ENCODE measurements at regions not wholly inside any gene's neighbourhood (a gene's known extent, or its start where the extent isn't known, plus 50 kb on each side); places are given as distances from the start of the nearest gene placed in this dataset.

DNA sequence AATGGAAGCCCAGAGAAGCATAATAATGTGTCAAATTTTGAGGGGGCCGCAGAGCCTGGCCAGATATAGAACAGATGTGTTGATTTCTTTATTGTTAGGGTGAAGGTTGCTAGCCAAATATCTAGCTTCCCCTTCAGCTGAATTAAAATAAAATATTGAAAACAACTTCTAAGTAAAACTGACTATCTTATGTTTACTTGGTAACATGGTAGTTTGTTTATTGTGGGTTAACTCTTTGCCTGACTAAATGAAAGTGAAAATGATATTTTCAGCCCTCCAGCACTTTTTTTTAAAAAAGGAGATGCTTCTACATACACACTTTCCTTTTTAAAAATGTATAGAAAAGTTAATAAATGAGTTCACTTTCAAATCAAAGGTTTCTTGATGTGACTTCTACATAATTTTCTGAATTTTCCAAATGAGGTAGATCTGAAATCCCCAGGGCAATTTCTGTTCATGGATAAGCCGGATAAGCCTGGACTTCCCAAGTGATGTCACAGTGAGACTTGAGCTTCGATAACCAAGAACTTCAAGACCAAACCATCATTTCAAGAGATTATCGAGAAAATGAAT lies 172.1 kb upstream of the OLIG3 start:
- intact Hi-C loops (cut with micrococcal nuclease), result no loop called here
- H3K9me2 ChIP-seq (replicated peaks; ENCODE audit: low read length), result no peaks in the 10 kb centered on the region
- H3K9ac ChIP-seq (ENCODE audit: low read length), result no peak overlapping the region
- no peak overlapping the region for H2AFZ ChIP-seq (ENCODE audit: low read length)
- H4K20me1 ChIP-seq (ENCODE audit: low read length), result no peaks in the 10 kb centered on the region
- BruUV-seq (replicated peaks), result no TSS peak
- no peak overlapping the region for H3K4me2 ChIP-seq (ENCODE audit: low read length)
- H3K9me3 ChIP-seq (ENCODE audit: low read length), result no peaks in the 10 kb centered on the region
- DNase-seq (no peak), ATAC-seq (no peak)
- no peaks in the 10 kb centered on the region for H3K79me2 ChIP-seq (ENCODE audit: low read length)
- H3K4me3 ChIP-seq (ENCODE audit: low read length), result no peak overlapping the region
- H3K27me3 ChIP-seq (ENCODE audit: low read length), result 0 out of 2 replicates have a peak, but pooled peaks cover 3% of the 10 kb centered on the region
- ChIA-PET POLR2A (ENCODE audit: unreplicated experiment) (no interaction called here), CTCF (no interaction called here)
- TF ChIP-seq, protein P1, sequence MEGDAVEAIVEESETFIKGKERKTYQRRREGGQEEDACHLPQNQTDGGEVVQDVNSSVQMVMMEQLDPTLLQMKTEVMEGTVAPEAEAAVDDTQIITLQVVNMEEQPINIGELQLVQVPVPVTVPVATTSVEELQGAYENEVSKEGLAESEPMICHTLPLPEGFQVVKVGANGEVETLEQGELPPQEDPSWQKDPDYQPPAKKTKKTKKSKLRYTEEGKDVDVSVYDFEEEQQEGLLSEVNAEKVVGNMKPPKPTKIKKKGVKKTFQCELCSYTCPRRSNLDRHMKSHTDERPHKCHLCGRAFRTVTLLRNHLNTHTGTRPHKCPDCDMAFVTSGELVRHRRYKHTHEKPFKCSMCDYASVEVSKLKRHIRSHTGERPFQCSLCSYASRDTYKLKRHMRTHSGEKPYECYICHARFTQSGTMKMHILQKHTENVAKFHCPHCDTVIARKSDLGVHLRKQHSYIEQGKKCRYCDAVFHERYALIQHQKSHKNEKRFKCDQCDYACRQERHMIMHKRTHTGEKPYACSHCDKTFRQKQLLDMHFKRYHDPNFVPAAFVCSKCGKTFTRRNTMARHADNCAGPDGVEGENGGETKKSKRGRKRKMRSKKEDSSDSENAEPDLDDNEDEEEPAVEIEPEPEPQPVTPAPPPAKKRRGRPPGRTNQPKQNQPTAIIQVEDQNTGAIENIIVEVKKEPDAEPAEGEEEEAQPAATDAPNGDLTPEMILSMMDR (conservative IDR thresholded peaks at IDR 0.05; ENCODE audit: low read depth, low read length), result no peak
- TF ChIP-seq EZH2 (IDR thresholded peaks at IDR 0.05; ENCODE audit: low read length, unreplicated experiment), result no peak
- no peak for TF ChIP-seq EZH2phosphoT487 (IDR thresholded peaks at IDR 0.05; ENCODE audit: borderline replicate concordance, low read length)
- no peaks in the 10 kb centered on the region for H3F3A ChIP-seq (ENCODE audit: low read length, unreplicated experiment)
- H3K36me3 ChIP-seq (ENCODE audit: low read depth, low read length), result no peaks in the 10 kb centered on the region
- no peaks in the 10 kb centered on the region for H3K4me1 ChIP-seq (ENCODE audit: insufficient read depth, low read length)
- H3K27ac ChIP-seq (ENCODE audit: low read length), result no peak overlapping the region

DNA sequence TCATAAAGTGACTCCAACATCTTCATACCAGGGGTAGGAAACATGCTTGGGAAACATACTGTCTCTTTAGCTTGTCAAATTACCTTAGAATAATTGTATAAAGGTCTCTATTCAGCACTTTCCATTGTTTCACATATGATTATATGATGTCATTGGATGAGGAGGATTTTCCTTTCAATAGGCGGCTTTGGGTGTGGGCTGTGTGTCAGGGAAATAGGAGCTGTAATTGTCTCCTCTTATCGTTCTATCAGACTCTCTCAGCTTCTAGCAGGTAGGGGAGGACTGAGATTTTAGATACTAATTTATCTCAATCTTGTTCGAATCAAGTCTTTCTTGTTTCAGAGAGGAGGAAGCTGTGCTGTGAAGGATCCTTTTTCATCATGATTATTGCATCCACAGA lies 179.4 kb upstream of the OLIG3 start:
- no peaks in the 10 kb centered on the region for H3K4me1 ChIP-seq (ENCODE audit: insufficient read depth, low read length)
- TF ChIP-seq EZH2phosphoT487 (IDR thresholded peaks at IDR 0.05; ENCODE audit: borderline replicate concordance, low read length) (no peak), EZH2 (IDR thresholded peaks at IDR 0.05; ENCODE audit: low read length, unreplicated experiment) (no peak)
- TF ChIP-seq, protein P1 (conservative IDR thresholded peaks at IDR 0.05; ENCODE audit: low read depth, low read length), result no peak
- no peak overlapping the region for H3K4me3 ChIP-seq (ENCODE audit: low read length)
- intact Hi-C loops (cut with micrococcal nuclease), result no loop called here
- BruUV-seq (replicated peaks), result no TSS peak
- H3K27me3 ChIP-seq (ENCODE audit: low read length), result peaks cover 3% of the 10 kb centered on the region; the same call in 1 of the 2 replicates
- no peak for DNase-seq
- H3K4me2 ChIP-seq (ENCODE audit: low read length), result no peak overlapping the region
- H3K27ac ChIP-seq (ENCODE audit: low read length), result no peak overlapping the region
- ChIA-PET CTCF (no interaction called here), POLR2A (ENCODE audit: unreplicated experiment) (no interaction called here)
- no peaks in the 10 kb centered on the region for H3K9me3 ChIP-seq (ENCODE audit: low read length)
- no peaks in the 10 kb centered on the region for H3K9me2 ChIP-seq (replicated peaks; ENCODE audit: low read length)
- H2AFZ ChIP-seq (ENCODE audit: low read length), result no peak overlapping the region
- no peak for ATAC-seq
- no peaks in the 10 kb centered on the region for H4K20me1 ChIP-seq (ENCODE audit: low read length)
- no peaks in the 10 kb centered on the region for H3K36me3 ChIP-seq (ENCODE audit: low read depth, low read length)
- no peaks in the 10 kb centered on the region for H3K79me2 ChIP-seq (ENCODE audit: low read length)
- no peaks in the 10 kb centered on the region for H3F3A ChIP-seq (ENCODE audit: low read length, unreplicated experiment)
- H3K9ac ChIP-seq (ENCODE audit: low read length), result no peak overlapping the region

DNA sequence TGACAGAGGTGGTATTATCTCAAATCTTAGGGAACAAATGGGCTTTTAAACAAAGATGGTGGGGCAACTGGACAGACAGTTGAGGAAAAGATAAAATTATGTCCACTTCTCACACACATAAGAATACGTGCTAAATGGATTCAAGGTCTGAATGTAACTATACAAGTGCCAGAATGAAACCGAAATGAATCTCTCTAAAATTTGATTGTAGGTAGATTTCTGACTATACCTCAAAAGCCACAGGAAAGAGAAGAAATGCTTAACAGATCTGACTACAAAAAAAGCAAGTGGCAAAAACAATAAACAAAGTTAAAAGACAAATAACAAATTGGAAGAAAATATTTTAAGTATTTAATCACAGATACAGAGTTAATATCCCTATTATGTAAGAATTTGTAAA lies 182.7 kb upstream of the OLIG3 start:
- no peak for TF ChIP-seq EZH2phosphoT487 (IDR thresholded peaks at IDR 0.05; ENCODE audit: borderline replicate concordance, low read length)
- TF ChIP-seq, protein P1 (conservative IDR thresholded peaks at IDR 0.05; ENCODE audit: low read depth, low read length), result no peak
- TF ChIP-seq EZH2 (IDR thresholded peaks at IDR 0.05; ENCODE audit: low read length, unreplicated experiment), result no peak
- no peak overlapping the region for H3K9ac ChIP-seq (ENCODE audit: low read length)
- no peak overlapping the region for H3K4me2 ChIP-seq (ENCODE audit: low read length)
- ATAC-seq, result no peak
- no peaks in the 10 kb centered on the region for H3F3A ChIP-seq (ENCODE audit: low read length, unreplicated experiment)
- H3K79me2 ChIP-seq (ENCODE audit: low read length), result no peaks in the 10 kb centered on the region
- H3K27me3 ChIP-seq (ENCODE audit: low read length), result no peaks in the 10 kb centered on the region
- H3K36me3 ChIP-seq (ENCODE audit: low read depth, low read length), result no peaks in the 10 kb centered on the region
- H3K9me3 ChIP-seq (ENCODE audit: low read length), result no peaks in the 10 kb centered on the region
- H3K9me2 ChIP-seq (replicated peaks; ENCODE audit: low read length), result no peaks in the 10 kb centered on the region
- BruUV-seq (replicated peaks), result no TSS peak
- H2AFZ ChIP-seq (ENCODE audit: low read length), result no peak overlapping the region
- intact Hi-C loops (cut with micrococcal nuclease), result no loop called here
- no peaks in the 10 kb centered on the region for H4K20me1 ChIP-seq (ENCODE audit: low read length)
- no peak for DNase-seq
- H3K4me3 ChIP-seq (ENCODE audit: low read length), result no peak overlapping the region
- CTCF ChIA-PET, result no interaction called here
- POLR2A ChIA-PET (ENCODE audit: unreplicated experiment), result no interaction called here
- no peak overlapping the region for H3K27ac ChIP-seq (ENCODE audit: low read length)
- H3K4me1 ChIP-seq (ENCODE audit: insufficient read depth, low read length), result no peaks in the 10 kb centered on the region

Data from PC-3 (cell line).